OCI-LY3 (cell line): ENCODE measurements at regions not wholly inside any gene's neighbourhood (a gene's known extent, or its start where the extent isn't known, plus 50 kb on each side); places are given as distances from the start of the nearest gene placed in this dataset.

ENCODE experiments used
- H2AFZ ChIP-seq: fragments of 200-600, 300-600 bp; shearing (Covaris generic); 2 replicates; pipeline ENCODE4 v1.6.0; 2014; ENCODE audit warnings: antibody characterized with exemption, low read depth, low read length
- H3K27ac ChIP-seq: fragments of 200-600, 300-600 bp; sonication (generic); 2 replicates; pipeline ENCODE4 v1.5.1; 2014; ENCODE audit warnings: mild to moderate bottlenecking, low read length, moderate library complexity, mixed read lengths
- H3K27me3 ChIP-seq: fragments of 200-600, 300-600 bp; sonication (generic); 2 replicates; pipeline ENCODE4 v1.6.1; 2014; ENCODE audit warnings: low read depth, low read length, mixed read lengths
- H3K36me3 ChIP-seq: fragments of 200-600, 300-600 bp; sonication (generic); replicated peaks from 2 replicates; pipeline ENCODE3; 2014; ENCODE audit warnings: low read depth, low read length, mixed read lengths
- H3K4me1 ChIP-seq: fragments of 300-600, 200-600 bp; sonication (generic); 2 replicates; pipeline ENCODE4 v1.6.1; 2014; ENCODE audit warnings: low read length, mixed read lengths
- H3K4me2 ChIP-seq: fragments of 200-600, 300-600 bp; sonication (generic); 2 replicates; pipeline ENCODE4 v1.6.1; 2014; ENCODE audit warnings: low read length, mixed read lengths
- H3K4me3 ChIP-seq: fragments of 300-600, 200-600 bp; sonication (generic); 2 replicates; pipeline ENCODE4 v1.5.1; 2014; ENCODE audit warnings: antibody characterized with exemption, mild to moderate bottlenecking, low read length, moderate library complexity
- H3K79me2 ChIP-seq: fragments of 300-600, 200-600 bp; shearing (Covaris generic); 2 replicates; pipeline ENCODE4 v1.6.1; 2014; ENCODE audit warnings: mild to moderate bottlenecking, low read length, mixed read lengths
- H3K9ac ChIP-seq: fragments of 300-600, 200-600 bp; shearing (Covaris generic); 2 replicates; pipeline ENCODE4 v1.6.0; 2014; ENCODE audit warnings: mild to moderate bottlenecking, low read length, moderate library complexity
- H3K9me3 ChIP-seq: fragments of 200-600, 300-600 bp; shearing (Covaris generic); 2 replicates; pipeline ENCODE4 v1.6.1; 2014; ENCODE audit warnings: low read length, mixed read lengths; ENCODE audit not compliant: insufficient read depth
- H4K20me1 ChIP-seq: fragments of 200-600, 300-600 bp; sonication (generic); 2 replicates; pipeline ENCODE4 v1.6.1; 2016; ENCODE audit warnings: low read length, mixed read lengths; ENCODE audit not compliant: insufficient read depth
- CTCF ChIP-seq: fragments of 200-600, 300-600 bp; sonication (generic); IDR thresholded peaks from 2 replicates; pipeline ENCODE4 v1.5.1; 2014; ENCODE audit warnings: antibody characterized with exemption, low read length, low read depth
- EZH2phosphoT487 ChIP-seq: fragments of 200-600 bp; shearing (Covaris generic); IDR thresholded peaks from 2 replicates; pipeline ENCODE4 v1.6.1; 2018; ENCODE audit warnings: antibody characterized with exemption, mixed run types, low read depth

GRCh38 chr6:101294676-101295075, 98.8 kb upstream of the GRIK2 start:
- no peak overlapping the region for H3K4me2 ChIP-seq
- H3K27ac ChIP-seq = no peak overlapping the region
- H4K20me1 ChIP-seq = no peaks in the 10 kb centered on the region
- TF ChIP-seq EZH2phosphoT487 = no peak
- TF ChIP-seq CTCF = no peak
- H3K9ac ChIP-seq = no peak overlapping the region
- no peaks in the 10 kb centered on the region for H3K4me1 ChIP-seq
- no peak overlapping the region for H2AFZ ChIP-seq
- no peaks in the 10 kb centered on the region for H3K36me3 ChIP-seq
- H3K27me3 ChIP-seq = no peaks in the 10 kb centered on the region
- no peaks in the 10 kb centered on the region for H3K9me3 ChIP-seq
- H3K79me2 ChIP-seq = no peaks in the 10 kb centered on the region
- no peak overlapping the region for H3K4me3 ChIP-seq

GRCh38 chr6:101296169-101296960, 97.1 kb upstream of the GRIK2 start:
- H3K9ac ChIP-seq = no peak overlapping the region
- no peaks in the 10 kb centered on the region for H3K9me3 ChIP-seq
- H3K27ac ChIP-seq = no peak overlapping the region
- H3K79me2 ChIP-seq = no peaks in the 10 kb centered on the region
- H3K27me3 ChIP-seq = no peaks in the 10 kb centered on the region
- H3K4me3 ChIP-seq = no peak overlapping the region
- TF ChIP-seq CTCF = no peak
- no peak for TF ChIP-seq EZH2phosphoT487
- no peak overlapping the region for H2AFZ ChIP-seq
- H3K4me1 ChIP-seq = no peaks in the 10 kb centered on the region
- no peaks in the 10 kb centered on the region for H3K36me3 ChIP-seq
- no peak overlapping the region for H3K4me2 ChIP-seq
- H4K20me1 ChIP-seq = no peaks in the 10 kb centered on the region

GRCh38 chr6:101302593-101302992, 90.9 kb upstream of the GRIK2 start:
- Histone ChIP-seq H4K20me1 (no peaks in the 10 kb centered on the region), H3K4me2 (no peak overlapping the region), H3K27ac (no peak overlapping the region), H3K4me3 (no peak overlapping the region), H3K36me3 (no peaks in the 10 kb centered on the region), H3K4me1 (peaks cover 9% of the 10 kb centered on the region; the same call in 1 of the 2 replicates), H3K9me3 (no peaks in the 10 kb centered on the region), H3K27me3 (no peaks in the 10 kb centered on the region), H3K79me2 (no peaks in the 10 kb centered on the region), H3K9ac (no peak overlapping the region), H2AFZ (no peak overlapping the region)
- TF ChIP-seq EZH2phosphoT487 = no peak
- no peak for TF ChIP-seq CTCF

GRCh38 chr6:101303495-101303894, 90.0 kb upstream of the GRIK2 start:
- no peak overlapping the region for H3K27ac ChIP-seq
- no peaks in the 10 kb centered on the region for H3K27me3 ChIP-seq
- H4K20me1 ChIP-seq = no peaks in the 10 kb centered on the region
- H3K79me2 ChIP-seq = no peaks in the 10 kb centered on the region
- H3K4me1 ChIP-seq = peaks cover 9% of the 10 kb centered on the region; the same call in 1 of the 2 replicates
- no peak overlapping the region for H3K9ac ChIP-seq
- H3K36me3 ChIP-seq = no peaks in the 10 kb centered on the region
- H3K4me2 ChIP-seq = no peak overlapping the region
- peak overlapping the region; percentile 13; the same call in 1 of the 2 replicates for H2AFZ ChIP-seq
- H3K9me3 ChIP-seq = no peaks in the 10 kb centered on the region
- TF ChIP-seq CTCF (no peak), EZH2phosphoT487 (no peak)
- no peak overlapping the region for H3K4me3 ChIP-seq
